ENCODE measurements at regions not wholly inside any gene's neighbourhood (a gene's known extent, or its start where the extent isn't known, plus 50 kb on each side); places are given as distances from the start of the nearest gene placed in this dataset.
"Not testable (repeated sequence)": the region's sequence is repeated elsewhere in the genome, so short reads cannot be mapped to it uniquely, and the experiment has no call there.

DNA sequence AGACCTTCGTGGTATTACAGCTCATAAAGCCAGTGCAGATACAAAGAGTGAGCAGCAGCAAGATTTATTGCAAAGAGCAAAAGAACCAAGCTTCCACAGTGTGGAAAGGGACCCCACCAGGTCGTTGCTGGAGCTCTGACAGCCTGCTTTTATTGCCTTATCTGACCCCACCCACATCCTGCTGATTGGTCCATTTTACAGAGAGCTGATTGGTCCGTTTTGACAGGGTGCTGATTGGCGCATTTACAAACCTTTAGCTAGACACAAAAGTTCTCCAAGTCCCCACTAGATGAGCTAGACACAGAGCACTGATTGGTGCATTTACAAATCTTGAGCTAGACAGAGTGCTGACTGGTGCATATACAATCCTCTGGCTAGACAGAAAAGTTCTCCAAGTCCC, 74.9 kb upstream of the ATP5MC3 start:
- DNase-seq (ENCODE audit: low read depth, low spot score) = not testable (repeated sequence)

- DNase-seq (ENCODE audit: low read depth, low spot score) = no peak
These were observed 72.4 kb upstream of the ATP5MC3 start for GRCh38 chr2:175253871-175254270.

- no peak for DNase-seq (ENCODE audit: low read depth, low spot score)
These were observed 70.0 kb upstream of the ATP5MC3 start for GRCh38 chr2:175251425-175252041.

DNA sequence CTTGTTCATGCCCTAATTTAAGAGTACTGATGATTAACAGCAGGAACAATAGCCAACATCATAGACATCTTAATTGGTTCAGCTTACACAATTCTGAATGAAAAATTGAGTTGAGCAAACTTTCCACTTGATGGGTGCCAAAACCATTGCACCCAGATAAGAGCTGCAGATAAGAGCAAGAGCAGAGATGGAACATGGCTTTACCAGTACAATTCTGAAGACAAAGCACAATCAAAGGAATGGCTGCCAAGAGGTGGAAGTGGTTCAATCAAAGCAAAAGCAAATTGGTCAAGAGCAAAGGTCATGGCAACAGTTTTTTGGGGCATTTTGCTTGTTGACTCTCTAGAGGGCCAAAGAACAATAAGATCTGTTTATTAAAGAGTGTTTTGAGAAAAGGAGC, 65.6 kb upstream of the ATP5MC3 start:
- DNase-seq (ENCODE audit: low read depth, low spot score) = no peak

DNA sequence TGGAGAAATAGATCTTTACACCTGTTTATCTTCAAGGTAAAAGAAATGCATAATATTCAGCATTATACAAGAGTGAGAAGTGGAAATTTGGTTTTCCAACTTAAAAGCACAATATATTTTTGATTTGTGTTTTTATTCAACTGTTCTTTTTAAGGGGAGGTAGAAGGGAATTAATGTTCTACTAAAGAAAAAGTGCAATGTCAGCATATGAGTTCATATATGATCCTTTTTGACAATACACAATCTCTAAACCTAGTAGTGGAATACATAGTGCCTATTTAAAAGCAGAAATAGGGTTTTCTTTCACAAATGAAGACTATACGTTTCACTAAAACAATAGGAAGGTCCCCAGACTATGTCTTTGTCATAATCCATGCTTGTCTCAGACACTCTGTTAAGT, 63.2 kb upstream of the ATP5MC3 start:
- no peak for DNase-seq (ENCODE audit: low read depth, low spot score)

GRCh38 chr2:175241691-175242090, 60.2 kb upstream of the ATP5MC3 start:
- DNase-seq (ENCODE audit: low read depth, low spot score) = no peak

- not testable (repeated sequence) for DNase-seq (ENCODE audit: low read depth, low spot score)
These were observed 58.5 kb upstream of the ATP5MC3 start for GRCh38 chr2:175240033-175240432.

GRCh38 chr2:175236930-175237329, 55.4 kb upstream of the ATP5MC3 start:
- DNase-seq (ENCODE audit: low read depth, low spot score) = no peak

- DNase-seq (ENCODE audit: low read depth, low spot score) = no peak
These were observed 53.1 kb upstream of the ATP5MC3 start for GRCh38 chr2:175234650-175235049.

- DNase-seq (ENCODE audit: low read depth, low spot score) = no peak
These were observed 52.6 kb upstream of the ATP5MC3 start for GRCh38 chr2:175234153-175234552.

DNA sequence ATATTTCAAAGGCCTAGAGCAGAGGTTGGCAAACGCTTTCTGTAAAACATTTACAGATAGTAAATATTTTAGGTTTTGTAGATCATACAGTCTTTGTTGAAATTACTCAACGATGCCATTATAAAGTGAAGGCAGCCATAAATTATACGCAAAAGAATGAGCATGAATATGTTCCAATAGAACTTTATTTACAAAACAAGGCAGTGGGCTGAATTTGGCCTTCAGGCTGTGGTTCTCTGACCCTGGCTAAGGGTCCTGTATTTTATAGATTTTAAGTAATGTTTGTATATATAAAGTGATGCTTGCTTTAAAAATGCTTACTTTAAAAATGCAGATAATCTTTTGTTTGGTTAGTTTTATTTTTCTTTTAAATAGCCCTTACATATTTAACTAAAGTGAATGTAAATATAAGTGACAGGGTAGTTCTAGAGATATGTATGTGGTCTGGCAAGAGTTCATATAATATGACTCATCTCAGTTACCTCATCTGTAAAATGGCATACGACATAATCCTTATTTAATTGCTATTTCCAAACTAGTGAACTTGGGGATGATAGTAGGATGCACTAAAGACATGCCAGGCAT, 51.7 kb upstream of the ATP5MC3 start:
- no peak for DNase-seq (ENCODE audit: low read depth, low spot score)

All from brain pericyte (primary cell).